Mammary epithelial cell (primary cell): ENCODE measurements at regions not wholly inside any gene's neighbourhood (a gene's known extent, or its start where the extent isn't known, plus 50 kb on each side); places are given as distances from the start of the nearest gene placed in this dataset.

Experiments
- CTCF ChIP-seq, 2 donors: IDR thresholded peaks in 1 of 2; conservative IDR thresholded peaks in 1 of 2; 2 replicates each; pipeline ENCODE4 v1.5.1; 2011 to 2012; ENCODE audit warnings: inconsistent platforms in 2 of 2, low read length in 2 of 2, mild to moderate bottlenecking in 2 of 2, control low read depth in 1 of 2, low read depth in 1 of 2; ENCODE audit not compliant: insufficient read depth in 1 of 2; ENCODE audit errors: extremely low read depth in 1 of 2
- EZH2 ChIP-seq: IDR thresholded peaks from 2 replicates; pipeline ENCODE4 v1.6.1; 2012; ENCODE audit warnings: low read length, inconsistent platforms, borderline replicate concordance

GRCh38 chr14:66426451-66426850 is 59.7 kb upstream of the CCDC196 start:
- TF ChIP-seq CTCF (conservative IDR thresholded peaks at IDR 0.05 in 1 of 2, IDR thresholded peaks at IDR 0.05 in 1 of 2; ENCODE audit: extremely low read depth in 1 of 2, insufficient read depth in 1 of 2, low read depth in 1 of 2, low read length in 2 of 2) (no peak), EZH2 (no peak)
